ENCODE measurements at regions not wholly inside any gene's neighbourhood (a gene's known extent, or its start where the extent isn't known, plus 50 kb on each side); places are given as distances from the start of the nearest gene placed in this dataset.

- no peak for DNase-seq
Measured at GRCh38 chr3:106728315-106729098, 648.7 kb upstream of the CCDC54 start.

GRCh38 chr3:106729481-106729880 lies 647.8 kb upstream of the CCDC54 start:
- no peak for DNase-seq

- DNase-seq, result no peak
Measured at GRCh38 chr3:106731230-106731629, 646.0 kb upstream of the CCDC54 start.

GRCh38 chr3:106734712-106735111 lies 642.5 kb upstream of the CCDC54 start:
- no peak for DNase-seq

- DNase-seq, result no peak
Measured at GRCh38 chr3:106737265-106737664, 640.0 kb upstream of the CCDC54 start.

GRCh38 chr3:106740116-106740515 lies 637.1 kb upstream of the CCDC54 start:
- DNase-seq, result no peak

GRCh38 chr3:106745344-106746168 lies 631.7 kb upstream of the CCDC54 start:
- DNase-seq, result no peak

- DNase-seq, result no peak
Measured at GRCh38 chr3:106746286-106746685, 631.0 kb upstream of the CCDC54 start.

- no peak for DNase-seq
Measured at GRCh38 chr3:106748472-106749262, 628.6 kb upstream of the CCDC54 start.

- no peak for DNase-seq
Measured at GRCh38 chr3:106750092-106750491, 627.1 kb upstream of the CCDC54 start.

GRCh38 chr3:106755336-106755735 lies 621.9 kb upstream of the CCDC54 start:
- DNase-seq, result no peak

GRCh38 chr3:106756901-106757300 lies 620.3 kb upstream of the CCDC54 start:
- DNase-seq, result no peak

- no peak for DNase-seq
Measured at GRCh38 chr3:106758459-106758858, 618.8 kb upstream of the CCDC54 start.

- DNase-seq, result no peak
Measured at GRCh38 chr3:106759731-106760130, 617.5 kb upstream of the CCDC54 start.

- no peak for DNase-seq
Measured at GRCh38 chr3:106765342-106765741, 611.9 kb upstream of the CCDC54 start.

GRCh38 chr3:106768941-106769480 lies 608.2 kb upstream of the CCDC54 start:
- no peak for DNase-seq

- DNase-seq, result no peak
Measured at GRCh38 chr3:106773795-106774194, 603.4 kb upstream of the CCDC54 start.

- no peak for DNase-seq
Measured at GRCh38 chr3:106783231-106783630, 594.0 kb upstream of the CCDC54 start.

- no peak for DNase-seq
Measured at GRCh38 chr3:106789276-106789675, 588.0 kb upstream of the CCDC54 start.

GRCh38 chr3:106792716-106793115 lies 584.5 kb upstream of the CCDC54 start:
- no peak for DNase-seq

GRCh38 chr3:106794442-106794841 lies 582.8 kb upstream of the CCDC54 start:
- no peak for DNase-seq

GRCh38 chr3:106795553-106795952 lies 581.7 kb upstream of the CCDC54 start:
- DNase-seq, result no peak

GRCh38 chr3:106797461-106797860 lies 579.8 kb upstream of the CCDC54 start:
- DNase-seq, result no peak

All from NCI-H2029 treated with DMSO at 0.1 percent for 48 hours (cell line).